Progenitor cell of endocrine pancreas (in vitro differentiated cells): ENCODE measurements at regions not wholly inside any gene's neighbourhood (a gene's known extent, or its start where the extent isn't known, plus 50 kb on each side); places are given as distances from the start of the nearest gene placed in this dataset.
"Not testable (repeated sequence)": the region's sequence is repeated elsewhere in the genome, so short reads cannot be mapped to it uniquely, and the experiment has no call there.

Source experiments
- DNase-seq: peaks from one replicate; pipeline ENCODE4 v3.0.0; 2021; ENCODE audit warnings: low spot score; ENCODE audit not compliant: unreplicated experiment
- H3K27ac Mint-ChIP-seq: 2 replicates; pipeline ENCODE4 v1.8.0; 2021; ENCODE audit warnings: mild to moderate bottlenecking, moderate library complexity, mixed read lengths
- H3K27me3 Mint-ChIP-seq: 2 replicates; pipeline ENCODE4 v1.8.0; 2021; ENCODE audit warnings: mixed read lengths
- H3K36me3 Mint-ChIP-seq: 2 replicates; pipeline ENCODE4 v1.8.0; 2022; ENCODE audit warnings: mixed read lengths; ENCODE audit not compliant: insufficient read depth
- H3K4me1 Mint-ChIP-seq: 2 replicates; pipeline ENCODE4 v1.8.0; 2021; ENCODE audit warnings: low read depth, mixed read lengths
- H3K4me3 Mint-ChIP-seq: 2 replicates; pipeline ENCODE4 v1.8.0; 2021; ENCODE audit warnings: low read depth, mild to moderate bottlenecking, moderate library complexity, mixed read lengths
- H3K9me3 Mint-ChIP-seq: 2 replicates; pipeline ENCODE4 v1.8.0; 2021; ENCODE audit warnings: low read depth, mixed read lengths

- not testable (repeated sequence) for H3K27ac Mint-ChIP-seq, H3K27me3 Mint-ChIP-seq, DNase-seq, H3K4me1 Mint-ChIP-seq, H3K9me3 Mint-ChIP-seq, H3K36me3 Mint-ChIP-seq, H3K4me3 Mint-ChIP-seq
These were observed 62.8 kb downstream of the ARHGAP11B start for GRCh38 chr15:30688684-30689083.

GRCh38 chr15:30690153-30690552, 64.2 kb downstream of the ARHGAP11B start:
- not testable (repeated sequence) for H3K4me3 Mint-ChIP-seq, H3K36me3 Mint-ChIP-seq, DNase-seq, H3K27me3 Mint-ChIP-seq, H3K9me3 Mint-ChIP-seq, H3K4me1 Mint-ChIP-seq, H3K27ac Mint-ChIP-seq

GRCh38 chr15:30695811-30696210, 69.9 kb downstream of the ARHGAP11B start:
- not testable (repeated sequence) for H3K4me3 Mint-ChIP-seq, H3K27me3 Mint-ChIP-seq, H3K4me1 Mint-ChIP-seq, DNase-seq, H3K36me3 Mint-ChIP-seq, H3K27ac Mint-ChIP-seq, H3K9me3 Mint-ChIP-seq

GRCh38 chr15:30696439-30697314, 70.7 kb downstream of the ARHGAP11B start:
- H3K27ac Mint-ChIP-seq, H3K36me3 Mint-ChIP-seq, H3K9me3 Mint-ChIP-seq, H3K4me1 Mint-ChIP-seq, H3K27me3 Mint-ChIP-seq, DNase-seq, H3K4me3 Mint-ChIP-seq: not testable (repeated sequence)

- not testable (repeated sequence) for H3K27ac Mint-ChIP-seq, H3K36me3 Mint-ChIP-seq, H3K9me3 Mint-ChIP-seq, H3K4me1 Mint-ChIP-seq, H3K27me3 Mint-ChIP-seq, H3K4me3 Mint-ChIP-seq, DNase-seq
These were observed 71.4 kb downstream of the ARHGAP11B start for GRCh38 chr15:30697315-30697685.

- not testable (repeated sequence) for H3K4me1 Mint-ChIP-seq, H3K36me3 Mint-ChIP-seq, H3K4me3 Mint-ChIP-seq, H3K9me3 Mint-ChIP-seq, DNase-seq, H3K27me3 Mint-ChIP-seq, H3K27ac Mint-ChIP-seq
These were observed 74.2 kb downstream of the ARHGAP11B start for GRCh38 chr15:30700006-30700597.

- H3K9me3 Mint-ChIP-seq, H3K4me1 Mint-ChIP-seq, H3K27me3 Mint-ChIP-seq, H3K4me3 Mint-ChIP-seq, H3K36me3 Mint-ChIP-seq, H3K27ac Mint-ChIP-seq, DNase-seq: not testable (repeated sequence)
These were observed 82.2 kb downstream of the ARHGAP11B start for GRCh38 chr15:30707976-30708685.

GRCh38 chr15:30708809-30709208, 82.9 kb downstream of the ARHGAP11B start:
- not testable (repeated sequence) for H3K4me1 Mint-ChIP-seq, H3K4me3 Mint-ChIP-seq, H3K27ac Mint-ChIP-seq, H3K27me3 Mint-ChIP-seq, H3K36me3 Mint-ChIP-seq, H3K9me3 Mint-ChIP-seq, DNase-seq

- H3K4me1 Mint-ChIP-seq, H3K27ac Mint-ChIP-seq, H3K9me3 Mint-ChIP-seq, DNase-seq, H3K4me3 Mint-ChIP-seq, H3K36me3 Mint-ChIP-seq, H3K27me3 Mint-ChIP-seq: not testable (repeated sequence)
These were observed 92.2 kb downstream of the ARHGAP11B start for GRCh38 chr15:30718038-30718643.

- H3K27ac Mint-ChIP-seq, H3K4me3 Mint-ChIP-seq, H3K36me3 Mint-ChIP-seq, H3K27me3 Mint-ChIP-seq, H3K9me3 Mint-ChIP-seq, H3K4me1 Mint-ChIP-seq, DNase-seq: not testable (repeated sequence)
These were observed 93.4 kb downstream of the ARHGAP11B start for GRCh38 chr15:30719363-30719762.

- H3K36me3 Mint-ChIP-seq, DNase-seq, H3K4me3 Mint-ChIP-seq, H3K4me1 Mint-ChIP-seq, H3K27ac Mint-ChIP-seq, H3K9me3 Mint-ChIP-seq, H3K27me3 Mint-ChIP-seq: not testable (repeated sequence)
These were observed 94.9 kb downstream of the ARHGAP11B start for GRCh38 chr15:30720825-30721224.

- DNase-seq, H3K4me3 Mint-ChIP-seq, H3K27ac Mint-ChIP-seq, H3K27me3 Mint-ChIP-seq, H3K36me3 Mint-ChIP-seq, H3K9me3 Mint-ChIP-seq, H3K4me1 Mint-ChIP-seq: not testable (repeated sequence)
These were observed 95.6 kb downstream of the ARHGAP11B start for GRCh38 chr15:30721529-30721928.
